Caco-2 (cell line): ENCODE measurements at regions not wholly inside any gene's neighbourhood (a gene's known extent, or its start where the extent isn't known, plus 50 kb on each side); places are given as distances from the start of the nearest gene placed in this dataset.

ENCODE experiments used
- BruUV-seq: library from RNA; stranded (reverse); fragments of 400-500 nt; replicated peaks from 2 replicates; lab custom pipeline; 2021; lab: Mats Ljungman, UMichigan
- CTCF ChIA-PET: fragments of 300-600 bp; sonication (Branson Sonifier 250); formaldehyde crosslinking; loops from one replicate; lab custom pipeline; 2022; ENCODE audit warnings: antibody characterized with exemption; lab: Charles Lee
- POLR2A ChIA-PET: fragments of 300-600 bp; sonication (Branson Sonifier 250); formaldehyde crosslinking; loops from one replicate; lab custom pipeline; 2022; ENCODE audit warnings: antibody characterized with exemption; lab: Charles Lee
- DNase-seq, 2 experiments: peaks; one replicate each; pipeline versions ENCODE4 v3.0.0 to v3.0.0-alpha.2; 2020 to 2022
- H3K27me3 ChIP-seq: replicated peaks from 2 replicates; pipeline ENCODE4 v1.6.0; 2011; ENCODE audit warnings: low read length; ENCODE audit not compliant: control insufficient read depth, insufficient read depth
- H3K36me3 ChIP-seq: 2 replicates; pipeline ENCODE4 v1.5.1; 2011; ENCODE audit warnings: low read length; ENCODE audit not compliant: control insufficient read depth, insufficient read depth
- H3K4me1 ChIP-seq: fragments of 250-450 bp; sonication (Bioruptor Pico); 2 replicates; pipeline ENCODE4 v1.5.1; 2020; ENCODE audit warnings: mild to moderate bottlenecking
- H3K4me3 ChIP-seq: 2 replicates; pipeline ENCODE4 v1.5.1; 2011; ENCODE audit warnings: low read depth, mild to moderate bottlenecking, control low read depth, low read length
- H3K9me3 ChIP-seq: fragments of 250-450 bp; sonication (Bioruptor Pico); 2 replicates; pipeline ENCODE4 v1.5.1; 2020; ENCODE audit warnings: mild to moderate bottlenecking, moderate library complexity
- H3K27ac Mint-ChIP-seq: one replicate; pipeline ENCODE4 v1.8.0; 2022; ENCODE audit warnings: mixed read lengths; ENCODE audit not compliant: unreplicated experiment
- H3K27me3 Mint-ChIP-seq: one replicate; pipeline ENCODE4 v1.8.0; 2022; ENCODE audit warnings: mixed read lengths; ENCODE audit not compliant: insufficient read depth, unreplicated experiment
- H3K36me3 Mint-ChIP-seq: one replicate; pipeline ENCODE4 v1.8.0; 2022; ENCODE audit warnings: mild to moderate bottlenecking, mixed read lengths; ENCODE audit not compliant: insufficient read depth, unreplicated experiment
- H3K4me1 Mint-ChIP-seq: one replicate; pipeline ENCODE4 v1.8.0; 2022; ENCODE audit warnings: low read depth, mixed read lengths; ENCODE audit not compliant: unreplicated experiment
- H3K4me3 Mint-ChIP-seq: one replicate; pipeline ENCODE4 v1.8.0; 2022; ENCODE audit warnings: mild to moderate bottlenecking, moderate library complexity, mixed read lengths; ENCODE audit not compliant: unreplicated experiment
- H3K9me3 Mint-ChIP-seq: one replicate; pipeline ENCODE4 v1.8.0; 2022; ENCODE audit warnings: mixed read lengths; ENCODE audit not compliant: unreplicated experiment
- intact Hi-C: fragments of 100-400 bp; cut with micrococcal nuclease; formaldehyde crosslinking; loops from one replicate; pipeline ENCODE4 v1.10.0; 2022; ENCODE audit not compliant: unreplicated experiment
- TF ChIP-seq, protein P1 (sequence below), 2 experiments: fragments of 200-600 bp in 1 of 2; IDR thresholded peaks; 1 replicate in 1 of 2; 2 replicates in 1 of 2; pipeline versions ENCODE4 v1.5.1 to v1.8.0; 2011 to 2022; ENCODE audit warnings: antibody characterized with exemption in 1 of 2, control low read depth in 1 of 2, inconsistent platforms in 1 of 2, low read depth in 1 of 2, low read length in 1 of 2, mild to moderate bottlenecking in 1 of 2, moderate library complexity in 1 of 2; ENCODE audit not compliant: insufficient read depth in 1 of 2, severe bottlenecking in 1 of 2, unreplicated experiment in 1 of 2

DNA sequence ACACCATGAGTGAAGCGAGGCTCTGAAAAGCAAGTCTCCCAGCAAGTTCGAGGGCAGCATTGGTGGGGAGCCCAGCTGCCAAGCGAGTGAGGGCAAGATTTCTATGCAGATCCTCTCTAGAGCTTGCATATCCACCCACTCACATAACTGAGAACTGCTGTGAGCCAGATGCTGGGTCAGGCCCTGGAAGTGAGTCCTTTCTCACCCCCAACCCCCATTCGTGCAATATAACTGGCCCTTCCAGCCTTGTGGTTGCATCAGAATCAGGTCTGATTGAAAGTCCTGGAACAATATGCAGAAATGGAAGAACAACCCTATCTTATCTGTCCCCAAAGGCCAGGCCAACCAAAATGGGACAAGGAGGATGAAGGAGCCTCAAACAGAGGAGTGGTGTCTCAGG, 146.6 kb downstream of the IRX5 start:
- no peaks in the 10 kb centered on the region for H3K4me1 Mint-ChIP-seq
- Histone ChIP-seq H3K4me3 (no peak overlapping the region), H3K27me3 (no peaks in the 10 kb centered on the region), H3K4me1 (peaks cover under 1% of the 10 kb centered on the region; the same call in 1 of the 2 replicates), H3K36me3 (no peaks in the 10 kb centered on the region), H3K9me3 (no peaks in the 10 kb centered on the region)
- peak overlapping the region; percentile 43 for H3K27ac Mint-ChIP-seq
- no peaks in the 10 kb centered on the region for H3K27me3 Mint-ChIP-seq
- intact Hi-C loops: no loop called here
- ChIA-PET CTCF (no interaction called here), POLR2A (no interaction called here)
- H3K4me3 Mint-ChIP-seq: no peak overlapping the region
- BruUV-seq: no TSS peak
- H3K36me3 Mint-ChIP-seq: peaks cover 6% of the 10 kb centered on the region
- no peak for DNase-seq
- peaks cover 21% of the 10 kb centered on the region for H3K9me3 Mint-ChIP-seq
- TF ChIP-seq, protein P1, sequence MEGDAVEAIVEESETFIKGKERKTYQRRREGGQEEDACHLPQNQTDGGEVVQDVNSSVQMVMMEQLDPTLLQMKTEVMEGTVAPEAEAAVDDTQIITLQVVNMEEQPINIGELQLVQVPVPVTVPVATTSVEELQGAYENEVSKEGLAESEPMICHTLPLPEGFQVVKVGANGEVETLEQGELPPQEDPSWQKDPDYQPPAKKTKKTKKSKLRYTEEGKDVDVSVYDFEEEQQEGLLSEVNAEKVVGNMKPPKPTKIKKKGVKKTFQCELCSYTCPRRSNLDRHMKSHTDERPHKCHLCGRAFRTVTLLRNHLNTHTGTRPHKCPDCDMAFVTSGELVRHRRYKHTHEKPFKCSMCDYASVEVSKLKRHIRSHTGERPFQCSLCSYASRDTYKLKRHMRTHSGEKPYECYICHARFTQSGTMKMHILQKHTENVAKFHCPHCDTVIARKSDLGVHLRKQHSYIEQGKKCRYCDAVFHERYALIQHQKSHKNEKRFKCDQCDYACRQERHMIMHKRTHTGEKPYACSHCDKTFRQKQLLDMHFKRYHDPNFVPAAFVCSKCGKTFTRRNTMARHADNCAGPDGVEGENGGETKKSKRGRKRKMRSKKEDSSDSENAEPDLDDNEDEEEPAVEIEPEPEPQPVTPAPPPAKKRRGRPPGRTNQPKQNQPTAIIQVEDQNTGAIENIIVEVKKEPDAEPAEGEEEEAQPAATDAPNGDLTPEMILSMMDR (IDR thresholded peaks at IDR 0.05; ENCODE audit: insufficient read depth in 1 of 2, low read depth in 1 of 2, low read length in 1 of 2, severe bottlenecking in 1 of 2, unreplicated experiment in 1 of 2): no peak

DNA sequence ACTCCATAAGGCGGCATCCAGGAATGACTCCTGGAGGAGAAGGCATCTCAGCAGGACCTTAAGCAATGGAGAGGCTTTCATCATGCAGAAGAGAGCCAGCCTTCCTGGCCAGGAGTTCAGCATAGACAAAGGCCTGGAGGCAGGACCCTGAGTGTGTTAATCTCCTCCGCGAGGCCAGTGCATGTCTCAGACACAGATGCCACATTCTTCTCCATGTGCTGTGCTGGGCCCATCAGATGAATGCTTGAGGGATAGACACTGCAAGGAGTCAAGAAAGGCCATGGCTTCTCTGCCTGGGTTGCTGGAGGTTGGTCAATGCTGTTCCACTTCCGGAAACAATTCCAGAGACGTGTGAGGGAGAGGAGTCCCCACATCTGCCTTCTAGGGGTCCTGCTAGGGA, 147.5 kb downstream of the IRX5 start:
- no peaks in the 10 kb centered on the region for H3K4me1 Mint-ChIP-seq
- Histone ChIP-seq H3K27me3 (no peaks in the 10 kb centered on the region), H3K36me3 (no peaks in the 10 kb centered on the region), H3K4me1 (no peaks in the 10 kb centered on the region), H3K4me3 (no peak overlapping the region), H3K9me3 (no peaks in the 10 kb centered on the region)
- ChIA-PET CTCF (no interaction called here), POLR2A (no interaction called here)
- H3K9me3 Mint-ChIP-seq: peaks cover 14% of the 10 kb centered on the region
- no peaks in the 10 kb centered on the region for H3K27me3 Mint-ChIP-seq
- no peak overlapping the region for H3K27ac Mint-ChIP-seq
- intact Hi-C loops: no loop called here
- no peak for DNase-seq
- no peak overlapping the region for H3K4me3 Mint-ChIP-seq
- TF ChIP-seq, protein P1 (IDR thresholded peaks at IDR 0.05; ENCODE audit: insufficient read depth in 1 of 2, low read depth in 1 of 2, low read length in 1 of 2, severe bottlenecking in 1 of 2, unreplicated experiment in 1 of 2): no peak
- BruUV-seq: no TSS peak
- H3K36me3 Mint-ChIP-seq: peaks cover 6% of the 10 kb centered on the region

DNA sequence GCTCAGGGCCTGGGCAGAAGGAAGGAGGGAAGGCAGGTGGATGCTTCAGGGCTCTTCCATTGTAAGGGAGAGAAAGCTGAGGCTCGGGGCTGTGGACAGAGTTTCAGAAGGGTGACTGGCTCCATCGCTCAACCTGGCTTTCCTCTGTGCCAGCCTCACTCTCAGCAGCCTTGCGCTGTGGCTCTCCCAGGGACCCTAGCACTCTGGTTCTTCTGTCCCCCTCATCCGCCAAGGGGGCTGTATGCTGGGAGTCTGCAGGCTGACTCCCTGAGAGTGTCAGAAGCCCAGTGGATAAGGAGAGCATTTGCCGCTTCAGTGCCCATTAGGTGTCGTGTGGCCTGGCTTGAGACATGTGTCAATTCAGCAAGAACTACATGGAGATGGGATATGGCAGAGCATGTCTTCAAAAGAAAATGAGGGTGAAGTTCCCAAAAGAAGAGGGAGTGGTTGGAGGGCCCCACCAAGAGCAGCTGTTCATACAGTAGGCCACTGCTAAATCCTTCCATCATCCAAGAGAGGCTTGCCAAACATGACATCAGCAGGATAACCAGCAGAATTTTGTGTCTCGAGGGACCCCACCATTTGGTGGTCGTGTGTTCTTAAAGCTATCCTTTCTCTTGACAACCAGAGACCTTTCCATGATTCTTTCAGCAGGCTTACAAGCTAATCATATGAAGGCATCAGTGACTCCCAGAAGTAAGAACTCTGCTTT, 148.2 kb downstream of the IRX5 start:
- no peaks in the 10 kb centered on the region for H3K27me3 Mint-ChIP-seq
- H3K27ac Mint-ChIP-seq: no peak overlapping the region
- Histone ChIP-seq H3K4me3 (no peak overlapping the region), H3K9me3 (no peaks in the 10 kb centered on the region), H3K36me3 (no peaks in the 10 kb centered on the region), H3K4me1 (no peaks in the 10 kb centered on the region), H3K27me3 (no peaks in the 10 kb centered on the region)
- intact Hi-C loops: no loop called here
- H3K4me1 Mint-ChIP-seq: no peaks in the 10 kb centered on the region
- H3K9me3 Mint-ChIP-seq: peaks cover 14% of the 10 kb centered on the region
- no peak overlapping the region for H3K4me3 Mint-ChIP-seq
- POLR2A ChIA-PET: no interaction called here
- CTCF ChIA-PET: no interaction called here
- no peak for DNase-seq
- BruUV-seq: no TSS peak
- TF ChIP-seq, protein P1 (IDR thresholded peaks at IDR 0.05; ENCODE audit: insufficient read depth in 1 of 2, low read depth in 1 of 2, low read length in 1 of 2, severe bottlenecking in 1 of 2, unreplicated experiment in 1 of 2): no peak
- peaks cover 6% of the 10 kb centered on the region for H3K36me3 Mint-ChIP-seq
